OCI-LY3 (cell line): ENCODE measurements at regions not wholly inside any gene's neighbourhood (a gene's known extent, or its start where the extent isn't known, plus 50 kb on each side); places are given as distances from the start of the nearest gene placed in this dataset.

Experiments
- CTCF ChIP-seq: fragments of 200-600, 300-600 bp; sonication (generic); IDR thresholded peaks from 2 replicates; pipeline ENCODE4 v1.5.1; 2014; ENCODE audit warnings: antibody characterized with exemption, low read length, low read depth
- EZH2phosphoT487 ChIP-seq: fragments of 200-600 bp; shearing (Covaris generic); IDR thresholded peaks from 2 replicates; pipeline ENCODE4 v1.6.1; 2018; ENCODE audit warnings: antibody characterized with exemption, mixed run types, low read depth

- TF ChIP-seq CTCF (no peak), EZH2phosphoT487 (no peak)
Measured at GRCh38 chr9:81193362-81194339, 495.7 kb downstream of the TLE1 start.
